ENCODE measurements at regions not wholly inside any gene's neighbourhood (a gene's known extent, or its start where the extent isn't known, plus 50 kb on each side); places are given as distances from the start of the nearest gene placed in this dataset.
A peak's percentile ranks its signal among the peaks of the same experiment; 100 is the strongest.
"Not testable (repeated sequence)": the region's sequence is repeated elsewhere in the genome, so short reads cannot be mapped to it uniquely, and the experiment has no call there.

DNA sequence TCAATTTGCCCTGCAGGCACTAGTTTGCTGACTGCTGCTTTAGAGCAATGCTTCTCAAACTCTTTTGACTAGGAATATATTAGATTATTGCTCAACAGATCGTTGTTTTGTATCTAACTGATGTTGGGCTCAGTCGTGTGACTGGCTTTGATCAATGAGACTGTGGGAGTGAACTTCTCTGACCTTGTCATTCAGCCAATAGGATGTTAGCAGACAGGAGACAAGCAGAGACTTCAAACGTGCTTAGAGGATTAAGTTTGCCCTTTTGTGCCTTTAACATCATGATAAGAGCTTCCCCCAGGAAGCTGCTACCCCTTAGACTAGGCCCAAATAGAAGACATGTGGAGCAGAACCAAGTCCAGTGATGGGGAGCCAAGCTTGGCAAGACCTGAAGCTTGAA, 76.7 kb upstream of the ELK3 start:
- no peak for DNase-seq
- Mint-ChIP-seq H3K27ac (no peak overlapping the region), H3K36me3 (no peaks in the 10 kb centered on the region), H3K9me3 (no peaks in the 10 kb centered on the region), H3K4me3 (no peak overlapping the region), H3K27me3 (no peaks in the 10 kb centered on the region), H3K4me1 (peaks cover 15% of the 10 kb centered on the region)

DNA sequence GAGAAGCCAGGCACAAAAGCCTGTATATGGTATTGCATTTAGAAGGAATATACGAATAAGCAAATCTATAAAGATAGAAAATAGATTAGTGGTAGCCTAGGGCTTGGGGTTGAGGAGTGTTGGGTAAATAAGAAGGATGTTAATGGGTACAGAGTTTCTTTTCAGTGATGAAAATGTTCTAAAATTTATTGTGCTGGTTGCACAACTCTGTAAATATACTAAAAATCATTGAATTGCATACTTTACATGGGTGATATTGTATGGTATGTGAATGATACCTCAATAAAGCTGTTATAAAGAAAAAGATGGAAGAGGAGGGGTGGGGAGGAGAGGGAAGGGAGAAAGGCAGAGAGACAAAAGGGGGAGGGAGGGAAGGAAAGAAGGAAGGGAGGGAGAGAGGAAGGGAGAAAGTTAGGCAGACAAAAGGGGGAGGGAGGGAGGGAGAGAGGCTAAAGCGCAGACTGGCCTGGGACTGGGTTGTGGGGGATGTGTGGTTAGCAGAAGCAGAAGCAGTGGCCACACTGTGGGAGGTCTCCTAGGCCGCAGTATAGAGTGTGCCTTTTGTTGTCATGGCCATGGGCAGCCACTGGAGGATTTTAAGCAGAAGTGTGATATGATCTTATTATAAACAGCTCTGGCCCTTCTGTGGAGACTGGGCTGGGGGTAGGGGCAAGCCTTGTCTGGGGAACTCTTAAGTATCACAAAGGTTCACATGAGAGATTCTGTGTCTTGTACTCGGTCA, 73.6 kb upstream of the ELK3 start:
- H3K4me3 Mint-ChIP-seq = no peak overlapping the region
- H3K27me3 Mint-ChIP-seq = no peaks in the 10 kb centered on the region
- H3K36me3 Mint-ChIP-seq = no peaks in the 10 kb centered on the region
- peaks cover 15% of the 10 kb centered on the region for H3K4me1 Mint-ChIP-seq
- H3K27ac Mint-ChIP-seq = peak overlapping the region; percentile 50
- no peaks in the 10 kb centered on the region for H3K9me3 Mint-ChIP-seq
- DNase-seq = no peak

DNA sequence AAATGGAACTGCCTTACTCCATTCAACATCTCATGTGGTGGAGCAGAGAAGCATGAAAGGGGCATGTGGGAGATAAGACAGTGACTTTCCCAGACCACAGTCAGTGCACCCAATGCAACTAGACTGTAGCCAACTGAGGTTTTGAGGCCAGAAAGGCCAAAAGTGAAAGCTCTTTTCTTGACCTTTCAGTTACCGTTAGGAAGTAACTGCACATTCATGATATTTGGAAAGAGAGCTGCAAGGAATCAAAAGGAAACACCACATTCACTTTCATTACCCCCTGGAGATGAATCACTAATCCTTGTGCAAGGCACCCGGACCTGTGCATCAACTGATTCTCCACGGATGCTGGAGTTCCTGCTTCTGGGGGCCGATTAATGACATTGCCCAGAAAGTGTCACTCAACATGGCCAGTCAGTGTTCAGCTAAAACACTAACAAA, 72.9 kb upstream of the ELK3 start:
- H3K4me1 Mint-ChIP-seq = peaks cover 15% of the 10 kb centered on the region
- H3K27me3 Mint-ChIP-seq = no peaks in the 10 kb centered on the region
- H3K9me3 Mint-ChIP-seq = no peaks in the 10 kb centered on the region
- H3K36me3 Mint-ChIP-seq = no peaks in the 10 kb centered on the region
- peak overlapping the region; percentile 50 for H3K27ac Mint-ChIP-seq
- no peak for DNase-seq
- no peak overlapping the region for H3K4me3 Mint-ChIP-seq

DNA sequence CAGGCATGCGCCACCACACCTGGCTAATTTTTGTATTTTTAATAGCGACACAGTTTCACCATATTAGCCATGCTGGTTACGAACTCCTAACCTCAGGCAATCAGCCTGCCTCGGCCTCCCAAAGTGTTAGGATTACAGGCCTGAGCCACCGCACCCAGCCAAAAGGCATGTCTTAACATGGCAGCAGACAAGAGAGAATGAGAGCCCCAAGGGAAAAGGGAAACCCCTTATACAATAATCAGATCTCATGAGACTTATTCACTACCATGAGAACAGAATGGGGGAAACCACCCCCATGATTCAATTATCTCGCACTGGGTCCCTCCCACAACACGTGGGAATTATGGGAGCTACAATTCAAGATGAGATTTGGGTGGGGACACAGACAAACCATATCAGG, 65.9 kb upstream of the ELK3 start:
- H3K4me1 Mint-ChIP-seq, H3K27me3 Mint-ChIP-seq, H3K36me3 Mint-ChIP-seq, H3K9me3 Mint-ChIP-seq, DNase-seq, H3K4me3 Mint-ChIP-seq, H3K27ac Mint-ChIP-seq: not testable (repeated sequence)

DNA sequence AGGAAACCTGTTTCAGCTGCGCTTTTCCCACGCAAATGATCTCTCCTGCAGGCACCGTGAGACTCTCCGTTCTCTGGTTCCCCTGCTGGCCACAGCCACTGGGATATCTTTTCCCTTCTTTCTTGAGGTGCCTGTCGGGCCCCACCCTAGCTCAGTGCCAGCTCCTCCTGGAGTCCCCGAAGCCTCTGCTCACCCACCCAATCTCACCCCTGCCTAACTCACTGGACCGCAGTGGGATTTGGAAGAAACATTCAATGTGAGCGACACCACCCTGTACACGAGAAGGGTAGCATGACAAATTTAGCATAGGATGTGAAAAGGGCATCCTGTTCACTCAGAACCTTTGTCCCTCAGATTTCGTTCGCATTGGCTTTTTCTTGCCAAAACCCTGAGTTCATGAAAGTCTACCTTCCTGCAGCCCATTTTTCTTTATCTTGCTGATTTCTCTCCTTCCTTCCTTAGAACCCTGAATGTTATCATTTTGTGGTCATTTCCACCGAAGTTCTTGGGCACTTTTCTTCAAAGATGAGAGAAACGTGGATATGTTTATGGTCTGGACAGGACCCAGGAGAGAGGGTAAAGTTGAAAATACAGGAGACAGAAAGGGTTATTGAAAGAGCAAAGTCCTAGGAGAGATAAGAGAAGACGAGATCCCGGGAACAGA, 63.6 kb upstream of the ELK3 start:
- H3K9me3 Mint-ChIP-seq = no peaks in the 10 kb centered on the region
- no peak for DNase-seq
- H3K27ac Mint-ChIP-seq = no peak overlapping the region
- H3K4me1 Mint-ChIP-seq = peaks cover 12% of the 10 kb centered on the region
- H3K4me3 Mint-ChIP-seq = no peak overlapping the region
- H3K36me3 Mint-ChIP-seq = no peaks in the 10 kb centered on the region
- peaks cover 5% of the 10 kb centered on the region for H3K27me3 Mint-ChIP-seq

DNA sequence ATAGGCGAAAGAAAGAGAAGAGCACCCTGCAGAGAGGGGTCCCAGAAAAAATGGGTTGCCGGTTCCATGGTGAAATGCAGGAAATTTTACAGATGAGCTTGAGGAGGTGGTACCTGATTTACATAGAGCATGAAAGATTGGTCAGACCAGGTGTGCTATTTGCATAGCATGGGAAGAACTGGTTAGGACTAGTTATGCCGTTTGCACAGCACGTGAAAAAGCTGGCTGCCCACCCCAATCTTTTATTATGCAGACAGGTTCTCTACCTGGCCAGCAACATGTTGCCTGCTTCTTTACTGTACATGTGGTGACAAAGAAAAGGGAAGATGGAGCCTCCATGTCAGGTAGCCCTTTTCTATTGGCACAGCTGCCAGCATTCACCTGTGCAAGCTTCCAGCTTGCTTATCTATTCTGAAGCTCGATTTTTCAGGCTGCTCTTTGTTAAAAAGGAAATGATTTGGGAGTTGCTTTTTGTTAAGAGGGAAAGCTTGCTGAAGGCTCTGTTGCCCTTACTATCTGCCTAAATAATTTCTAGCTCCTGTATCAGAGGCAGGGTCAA, 62.9 kb upstream of the ELK3 start:
- peaks cover 5% of the 10 kb centered on the region for H3K27me3 Mint-ChIP-seq
- no peak overlapping the region for H3K4me3 Mint-ChIP-seq
- H3K4me1 Mint-ChIP-seq = peaks cover 15% of the 10 kb centered on the region
- H3K27ac Mint-ChIP-seq = no peak overlapping the region
- no peaks in the 10 kb centered on the region for H3K9me3 Mint-ChIP-seq
- DNase-seq = no peak
- H3K36me3 Mint-ChIP-seq = no peaks in the 10 kb centered on the region

DNA sequence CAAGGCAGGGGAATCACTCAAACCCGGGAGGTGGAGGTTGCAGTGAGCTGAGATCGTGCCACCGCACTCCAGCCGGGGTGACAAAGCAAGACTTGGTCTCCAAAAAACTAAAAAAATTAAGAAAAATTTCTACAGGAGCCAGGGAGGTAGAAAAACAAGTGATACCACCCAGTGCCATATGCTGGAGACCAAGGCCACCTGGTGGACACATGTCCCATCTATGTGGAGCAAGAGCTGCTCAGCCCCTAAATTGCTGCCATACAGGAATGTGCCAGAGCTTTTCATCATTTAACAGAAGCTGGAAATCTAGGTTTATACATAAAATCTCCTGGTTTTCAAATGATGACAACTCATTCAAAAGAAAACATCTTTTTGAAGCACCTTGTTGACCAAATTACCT, 61.4 kb upstream of the ELK3 start:
- H3K9me3 Mint-ChIP-seq = no peaks in the 10 kb centered on the region
- no peak for DNase-seq

DNA sequence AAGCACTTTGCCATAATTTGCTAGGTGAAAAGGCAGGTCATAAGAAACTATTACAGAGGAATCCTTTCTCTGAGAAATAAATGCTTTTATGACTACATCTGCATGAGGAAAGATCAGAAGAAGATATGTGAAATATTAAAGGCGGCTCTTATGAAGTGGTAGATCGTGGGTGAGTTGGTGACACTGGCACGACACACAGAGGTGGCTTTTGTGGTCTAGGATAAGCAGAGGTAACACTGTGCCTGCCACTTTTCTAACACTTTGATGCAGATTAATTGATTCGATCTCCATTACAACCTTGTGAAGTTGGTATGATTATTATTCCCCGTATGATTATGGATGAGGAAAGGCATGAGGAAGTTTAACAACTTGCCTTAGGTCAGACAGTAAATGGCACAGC, 60.0 kb upstream of the ELK3 start:
- DNase-seq = no peak
- Mint-ChIP-seq H3K9me3 (no peaks in the 10 kb centered on the region), H3K36me3 (no peaks in the 10 kb centered on the region), H3K27me3 (peaks cover 5% of the 10 kb centered on the region), H3K4me1 (peaks cover 21% of the 10 kb centered on the region), H3K27ac (no peak overlapping the region), H3K4me3 (no peak overlapping the region)

More for the DNA sequence above, 61.4 kb upstream of the ELK3 start:
- no peak overlapping the region for H3K27ac Mint-ChIP-seq
- peaks cover 5% of the 10 kb centered on the region for H3K27me3 Mint-ChIP-seq
- H3K4me1 Mint-ChIP-seq = peaks cover 22% of the 10 kb centered on the region
- no peaks in the 10 kb centered on the region for H3K36me3 Mint-ChIP-seq
- no peak overlapping the region for H3K4me3 Mint-ChIP-seq

DNA sequence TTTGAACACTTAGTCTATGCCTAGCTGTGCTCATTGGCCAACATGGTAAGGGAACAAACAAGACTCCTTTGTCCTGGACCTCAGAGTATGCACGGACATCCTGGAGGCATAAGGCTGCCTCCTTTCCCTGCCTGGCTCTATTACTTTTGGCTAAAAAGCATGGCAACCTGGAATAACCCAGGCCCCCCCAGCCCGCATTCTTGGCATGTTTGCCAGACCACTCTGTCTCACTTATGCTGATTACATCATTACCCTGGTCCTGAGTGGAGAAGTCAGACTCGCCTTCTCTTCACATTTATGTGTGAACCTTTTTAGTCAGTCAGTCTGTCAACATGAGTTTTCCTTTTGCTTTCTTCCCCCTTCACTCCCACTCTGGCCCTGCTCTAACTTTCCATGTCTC, 58.0 kb upstream of the ELK3 start:
- peak overlapping the region; percentile 6 for H3K27ac Mint-ChIP-seq
- H3K9me3 Mint-ChIP-seq = no peaks in the 10 kb centered on the region

DNA sequence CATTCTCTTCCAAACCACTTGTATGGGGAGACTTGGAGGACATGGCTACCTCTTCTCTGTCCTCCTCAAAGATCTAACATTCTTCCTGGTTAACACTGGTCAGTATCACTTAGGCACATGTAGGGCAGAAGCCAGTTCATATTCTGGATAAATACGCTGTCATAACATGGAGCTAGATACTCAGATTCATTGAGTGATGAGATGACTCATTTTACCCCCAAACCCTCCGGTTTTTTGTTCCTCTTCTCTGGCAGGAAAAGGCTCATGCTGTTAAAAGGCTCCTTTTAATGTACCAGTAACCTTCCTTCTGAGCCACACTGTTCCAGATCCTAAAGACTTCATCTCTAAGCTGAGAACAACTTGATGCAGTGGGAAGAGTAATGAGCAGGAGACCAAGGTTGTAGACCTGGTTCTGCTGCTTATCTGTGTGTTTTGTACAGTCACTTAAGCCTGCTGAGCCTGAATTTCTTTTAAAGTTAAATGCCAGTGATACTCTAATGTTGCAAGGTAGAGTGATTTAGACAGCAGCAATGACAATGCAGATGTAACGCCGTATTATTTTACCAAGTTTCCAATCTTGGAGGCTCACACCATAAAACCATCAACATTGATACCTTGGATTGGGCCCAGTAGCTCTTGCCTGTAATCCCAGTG, 57.3 kb upstream of the ELK3 start:
- Mint-ChIP-seq H3K27me3 (peaks cover 5% of the 10 kb centered on the region), H3K9me3 (no peaks in the 10 kb centered on the region), H3K27ac (peak overlapping the region; percentile 6), H3K36me3 (no peaks in the 10 kb centered on the region), H3K4me1 (peaks cover 28% of the 10 kb centered on the region), H3K4me3 (no peak overlapping the region)
- DNase-seq = no peak

More for the DNA sequence above, 58.0 kb upstream of the ELK3 start:
- Mint-ChIP-seq H3K27me3 (peaks cover 5% of the 10 kb centered on the region), H3K4me3 (no peak overlapping the region), H3K36me3 (no peaks in the 10 kb centered on the region), H3K4me1 (peaks cover 28% of the 10 kb centered on the region)
- DNase-seq = no peak

DNA sequence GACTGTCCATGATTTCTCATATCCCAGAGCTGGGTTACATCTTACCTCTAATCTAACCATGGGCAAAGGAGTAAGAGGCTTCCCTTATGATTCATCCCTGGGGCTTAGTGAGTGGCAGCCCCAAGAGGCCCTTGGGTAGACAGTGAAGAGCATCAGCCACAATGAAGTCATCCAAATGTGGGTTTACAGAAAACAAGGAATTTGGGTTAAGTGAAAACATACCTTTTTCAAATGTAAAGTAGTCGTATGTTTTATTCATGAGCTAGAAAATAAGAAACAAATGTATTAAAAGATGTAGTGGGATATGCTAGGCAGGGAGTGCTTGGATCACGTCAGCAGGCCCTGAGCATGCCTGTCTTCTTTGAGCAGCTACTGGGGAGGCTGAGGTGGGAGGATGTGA, 54.0 kb upstream of the ELK3 start:
- H3K27ac Mint-ChIP-seq = no peak overlapping the region
- no peaks in the 10 kb centered on the region for H3K9me3 Mint-ChIP-seq
- peaks cover 36% of the 10 kb centered on the region for H3K4me1 Mint-ChIP-seq
- H3K4me3 Mint-ChIP-seq = no peak overlapping the region
- DNase-seq = no peak
- no peaks in the 10 kb centered on the region for H3K36me3 Mint-ChIP-seq
- no peaks in the 10 kb centered on the region for H3K27me3 Mint-ChIP-seq

DNA sequence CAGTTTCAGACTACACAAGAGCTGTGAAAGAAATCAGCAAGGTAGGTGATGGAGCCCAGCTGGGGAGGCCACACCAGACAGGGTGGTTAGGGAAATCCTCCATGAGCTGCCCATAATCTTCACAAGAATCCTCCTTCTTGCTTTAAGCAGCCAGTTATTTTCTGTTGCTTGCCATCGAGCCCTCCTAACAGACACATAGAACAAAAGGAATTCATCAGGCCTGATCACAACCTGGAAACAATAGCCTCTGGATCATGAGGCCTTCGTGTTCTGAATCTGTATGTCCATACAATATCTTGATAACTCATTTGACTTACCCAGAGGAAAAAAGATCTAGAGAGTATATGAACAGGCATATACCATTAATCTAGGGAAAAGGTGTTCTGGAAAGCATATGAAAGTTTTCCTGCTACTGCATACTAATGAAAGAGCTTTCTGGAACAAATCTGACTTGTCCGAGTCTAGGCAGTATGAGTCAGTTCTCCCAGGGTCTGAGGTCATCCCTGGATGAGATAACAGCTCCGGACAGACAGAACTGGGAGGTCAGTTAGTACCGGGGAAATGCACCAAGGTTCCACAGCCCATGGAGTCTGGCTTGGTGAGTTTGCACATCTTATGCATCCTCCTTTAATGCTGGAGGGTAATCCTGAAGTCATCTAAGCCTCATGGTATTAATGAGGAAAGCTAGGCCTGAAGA, 52.8 kb upstream of the ELK3 start:
- H3K4me3 Mint-ChIP-seq = no peak overlapping the region
- no peak for DNase-seq
- peaks cover 32% of the 10 kb centered on the region for H3K4me1 Mint-ChIP-seq
- H3K9me3 Mint-ChIP-seq = no peaks in the 10 kb centered on the region
- no peaks in the 10 kb centered on the region for H3K36me3 Mint-ChIP-seq
- H3K27ac Mint-ChIP-seq = no peak overlapping the region
- H3K27me3 Mint-ChIP-seq = no peaks in the 10 kb centered on the region

DNA sequence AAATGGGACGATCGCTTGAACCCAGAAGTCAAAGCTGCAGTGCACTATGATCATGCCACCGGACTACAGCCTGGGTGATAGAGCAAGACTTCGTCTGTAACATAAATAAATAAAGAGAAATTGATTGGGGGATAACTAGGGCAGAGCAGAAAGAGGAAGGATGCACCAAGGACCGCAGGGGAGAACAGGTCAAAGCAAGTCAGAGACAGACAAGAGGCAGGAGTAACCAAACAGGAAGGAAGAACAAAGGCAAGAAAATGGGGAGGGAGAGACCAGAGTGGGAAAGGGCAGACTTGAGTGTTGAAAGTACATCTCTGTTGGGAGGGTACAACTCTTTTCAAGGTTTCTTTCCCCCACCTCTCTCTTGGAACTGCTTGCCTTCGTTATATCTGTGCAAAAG, 50.8 kb upstream of the ELK3 start:
- Mint-ChIP-seq H3K27ac (peak overlapping the region; percentile 16), H3K4me3 (peak overlapping the region; percentile 61)
- DNase-seq = no peak

DNA sequence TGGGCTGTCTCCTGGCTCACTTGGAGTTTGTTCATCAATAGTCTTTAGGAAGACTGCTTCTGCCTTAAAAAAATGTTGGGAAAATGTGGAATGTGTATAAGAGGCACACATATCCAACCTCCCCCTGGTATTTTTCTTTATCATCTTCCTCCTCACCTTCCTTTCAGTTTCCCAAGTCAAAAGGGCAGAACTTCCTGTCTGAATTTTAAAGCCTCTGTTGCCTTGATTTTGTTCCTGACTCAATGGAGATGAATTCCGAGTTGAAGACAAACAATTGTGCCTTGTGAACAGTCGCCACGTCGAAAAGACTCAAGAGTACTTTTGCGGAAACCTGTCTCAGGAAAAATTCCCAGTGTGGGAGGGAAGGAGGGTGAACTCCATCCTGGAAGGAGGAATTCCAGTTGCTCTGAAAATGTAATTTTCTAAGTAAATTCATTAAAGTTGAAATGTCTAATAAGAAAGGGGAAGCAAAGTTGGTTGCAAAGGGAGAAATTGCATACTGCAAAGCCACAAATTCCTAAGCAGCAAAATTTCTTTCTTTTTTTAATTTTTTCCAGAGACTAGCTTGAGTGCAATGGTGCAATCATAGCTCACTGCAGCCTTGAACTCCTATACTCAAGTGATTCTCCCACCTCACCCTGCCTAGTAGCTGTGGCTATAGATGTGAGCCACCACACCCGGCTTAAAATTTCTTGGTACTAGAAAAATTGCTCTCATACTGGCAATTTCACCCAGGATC, 50.2 kb upstream of the ELK3 start:
- H3K4me3 Mint-ChIP-seq = peak overlapping the region; percentile 61
- no peaks in the 10 kb centered on the region for H3K27me3 Mint-ChIP-seq
- peak overlapping the region; percentile 47 for H3K27ac Mint-ChIP-seq
- no peak for DNase-seq
- no peaks in the 10 kb centered on the region for H3K36me3 Mint-ChIP-seq
- no peaks in the 10 kb centered on the region for H3K9me3 Mint-ChIP-seq
- H3K4me1 Mint-ChIP-seq = peaks cover 25% of the 10 kb centered on the region

More for the DNA sequence above, 50.8 kb upstream of the ELK3 start:
- H3K4me1 Mint-ChIP-seq = peaks cover 25% of the 10 kb centered on the region
- H3K9me3 Mint-ChIP-seq = no peaks in the 10 kb centered on the region
- no peaks in the 10 kb centered on the region for H3K27me3 Mint-ChIP-seq
- H3K36me3 Mint-ChIP-seq = no peaks in the 10 kb centered on the region
